Hepatic stellate cell (primary cell): ENCODE measurements at regions not wholly inside any gene's neighbourhood (a gene's known extent, or its start where the extent isn't known, plus 50 kb on each side); places are given as distances from the start of the nearest gene placed in this dataset.
"Not testable (repeated sequence)": the region's sequence is repeated elsewhere in the genome, so short reads cannot be mapped to it uniquely, and the experiment has no call there.

Experiments used
- DNase-seq: peaks from one replicate; pipeline ENCODE4 v3.0.0; 2011; ENCODE audit warnings: low spot score

DNA sequence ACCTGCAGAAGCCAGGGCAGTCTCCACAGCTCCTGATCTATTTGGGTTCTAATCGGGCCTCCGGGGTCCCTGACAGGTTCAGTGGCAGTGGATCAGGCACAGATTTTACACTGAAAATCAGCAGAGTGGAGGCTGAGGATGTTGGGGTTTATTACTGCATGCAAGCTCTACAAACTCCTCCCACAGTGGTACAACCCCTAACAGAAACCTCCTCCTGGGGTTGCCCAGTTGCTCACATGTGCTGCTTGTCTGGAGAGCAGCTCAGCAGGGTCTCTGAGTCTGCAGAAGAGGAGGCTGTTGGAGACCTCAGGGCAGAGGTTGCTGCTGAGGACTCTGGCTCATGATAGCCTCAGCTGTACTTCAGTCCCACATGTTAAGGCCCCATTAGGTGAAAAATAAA is 1269.1 kb downstream of the RPIA start:
- DNase-seq = not testable (repeated sequence)

DNA sequence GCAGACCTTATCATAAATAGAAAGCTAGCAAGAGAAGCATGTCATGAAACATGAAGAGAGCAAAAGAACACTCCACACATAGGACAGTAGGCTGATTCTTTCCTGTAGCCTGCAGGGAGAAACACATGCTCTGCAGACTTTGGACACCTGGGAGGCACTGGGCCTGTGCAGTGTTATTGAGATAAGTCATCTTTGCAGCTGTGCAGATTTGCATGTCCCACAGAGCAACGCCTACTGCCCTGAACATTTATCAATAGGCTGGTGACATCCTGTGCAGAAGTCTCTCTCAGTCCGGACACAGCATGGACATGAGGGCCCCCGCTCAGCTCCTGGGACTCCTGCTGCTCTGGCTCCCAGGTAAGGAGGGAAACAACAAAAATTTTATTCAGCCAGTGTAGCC is 1277.1 kb downstream of the RPIA start:
- DNase-seq = not testable (repeated sequence)

DNA sequence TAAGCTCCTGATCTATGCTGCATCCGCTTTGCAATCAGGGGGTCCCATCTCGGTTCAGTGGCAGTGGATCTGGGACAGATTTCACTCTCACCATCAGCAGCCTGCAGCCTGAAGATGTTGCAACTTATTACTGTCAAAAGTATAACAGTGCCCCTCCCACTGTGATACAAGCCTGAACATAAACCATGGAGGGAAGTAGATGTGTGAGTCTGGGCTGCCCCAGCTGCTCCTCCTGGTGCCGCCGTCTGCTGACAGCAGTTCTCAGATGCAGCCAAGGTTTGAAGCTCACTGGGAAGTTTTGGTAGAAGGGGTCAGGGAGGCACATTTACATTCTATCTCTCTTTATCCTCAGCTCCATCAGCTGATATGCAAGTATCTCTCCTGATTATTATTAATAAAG is 1277.7 kb downstream of the RPIA start:
- not testable (repeated sequence) for DNase-seq

DNA sequence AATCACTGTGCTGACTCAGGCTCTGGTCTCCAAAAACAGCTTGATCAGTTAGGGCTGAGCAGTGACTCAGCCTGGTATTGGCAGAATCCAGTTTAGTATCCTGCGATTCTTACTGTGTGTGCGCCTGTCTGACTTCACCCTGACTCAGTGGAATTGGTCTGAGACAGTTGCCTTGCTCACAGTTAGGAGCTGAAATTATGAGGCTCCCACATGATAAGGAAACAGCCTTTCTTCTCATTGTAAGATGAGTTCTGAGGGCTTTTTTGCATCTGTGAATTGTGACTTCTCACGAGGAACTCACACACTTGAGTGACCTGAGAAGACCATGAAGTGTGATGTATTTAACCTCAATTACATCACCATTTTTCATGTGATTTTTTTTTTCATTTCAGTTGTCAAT is 1282.4 kb downstream of the RPIA start:
- DNase-seq = peak; percentile 3

DNA sequence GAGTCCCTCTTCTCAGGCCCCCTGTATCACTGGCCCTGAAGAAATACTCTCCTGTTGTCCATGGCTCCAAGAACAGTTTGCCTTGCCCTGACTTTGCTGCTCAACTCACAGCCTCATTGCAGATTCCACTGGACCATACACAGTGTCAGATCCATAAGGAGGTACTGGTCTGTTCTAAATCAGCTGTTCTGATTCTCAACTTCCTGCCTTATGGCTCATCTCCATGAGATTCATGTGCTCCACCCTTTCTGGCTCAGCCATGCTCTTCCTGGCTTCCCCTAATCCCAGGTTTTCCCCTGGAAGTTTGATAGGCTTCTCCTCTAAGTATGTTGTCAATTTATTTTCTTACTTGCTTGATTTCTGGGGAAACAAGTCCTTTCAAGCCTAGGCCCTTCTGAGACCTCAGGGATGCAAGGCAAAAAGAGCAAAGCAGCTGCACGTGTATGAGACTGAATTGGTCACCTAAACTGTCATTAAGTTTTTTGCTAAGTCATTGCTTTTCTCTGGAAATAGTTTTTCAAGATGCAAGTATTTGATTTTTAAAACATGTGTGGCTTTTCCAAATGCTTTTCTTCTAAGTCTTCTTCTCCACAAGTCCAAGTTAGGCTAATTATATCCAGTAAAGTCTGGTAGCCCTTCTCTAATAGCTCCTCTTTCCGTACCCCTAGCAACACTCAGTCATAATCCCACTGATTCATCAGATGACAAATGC is 1288.5 kb downstream of the RPIA start:
- DNase-seq = not testable (repeated sequence)

DNA sequence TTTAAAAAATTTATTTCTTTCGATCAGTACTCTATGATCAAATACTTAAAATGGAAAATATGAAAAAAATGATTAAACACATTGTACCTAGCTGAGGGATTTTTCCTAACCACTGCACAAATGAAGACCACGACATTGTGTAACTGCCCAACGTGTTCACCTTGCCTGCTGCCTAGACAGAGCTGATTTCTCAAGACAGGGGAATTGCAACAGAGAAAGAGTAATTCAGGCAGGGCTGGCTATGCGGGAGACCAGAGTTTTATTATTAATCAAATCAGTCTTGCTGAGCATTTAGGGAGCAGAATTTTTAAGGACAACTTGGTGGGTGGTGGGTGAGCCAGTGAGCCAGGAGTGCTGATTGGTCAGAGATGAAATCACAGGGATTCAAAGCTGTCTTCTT is 1290.8 kb downstream of the RPIA start:
- DNase-seq = not testable (repeated sequence)

DNA sequence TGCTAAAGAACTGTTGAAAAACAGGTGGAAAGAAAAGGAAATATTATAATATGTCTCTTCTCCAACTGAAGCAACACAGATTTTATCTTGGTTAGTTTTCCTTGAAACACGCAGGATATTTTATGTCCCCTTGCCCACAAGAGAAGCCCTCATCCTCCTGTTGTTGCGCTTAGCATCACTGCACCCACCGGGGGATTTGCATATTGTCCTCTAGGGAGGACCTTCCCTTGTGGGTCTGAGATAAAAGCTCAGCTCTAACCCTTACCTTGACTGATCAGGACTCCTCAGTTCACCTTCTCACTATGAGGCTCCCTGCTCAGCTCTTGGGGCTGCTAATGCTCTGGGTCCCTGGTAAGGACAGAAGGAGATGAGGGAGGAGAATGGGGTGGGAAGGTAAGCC is 1294.2 kb downstream of the RPIA start:
- DNase-seq = not testable (repeated sequence)

DNA sequence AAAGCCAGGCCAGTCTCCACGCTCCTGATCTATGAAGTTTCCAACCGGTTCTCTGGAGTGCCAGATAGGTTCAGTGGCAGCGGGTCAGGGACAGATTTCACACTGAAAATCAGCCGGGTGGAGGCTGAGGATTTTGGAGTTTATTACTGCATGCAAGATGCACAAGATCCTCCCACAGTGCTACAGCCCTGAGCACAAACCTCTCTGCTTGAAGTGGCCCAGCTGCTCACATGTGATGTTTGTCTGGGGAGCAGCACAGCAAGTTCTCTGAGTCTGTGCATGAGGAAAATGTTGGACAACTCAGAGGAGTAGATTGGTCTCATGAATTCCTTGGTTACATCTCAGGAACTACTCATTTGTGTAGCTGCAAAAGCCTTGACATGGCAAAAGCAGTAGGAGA is 1295.1 kb downstream of the RPIA start:
- not testable (repeated sequence) for DNase-seq

DNA sequence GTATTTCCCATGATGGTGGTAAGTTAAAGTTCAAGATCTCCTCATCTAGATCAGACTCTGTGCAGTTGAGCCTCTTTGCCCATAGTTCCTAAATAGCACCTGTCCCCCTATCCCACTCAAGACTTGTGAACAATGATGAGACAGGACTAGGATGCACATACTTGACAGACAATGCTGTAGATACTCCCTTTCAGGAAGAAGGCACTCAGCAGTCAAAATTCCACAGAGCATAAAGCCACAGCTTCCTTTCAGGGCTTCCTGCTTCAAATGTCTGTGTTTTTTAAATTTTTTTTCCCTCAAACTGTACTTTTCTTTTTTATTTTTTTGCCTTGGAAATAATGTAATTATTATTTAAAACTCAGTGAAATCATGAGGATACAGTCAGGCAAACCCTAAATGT is 1305.3 kb downstream of the RPIA start:
- not testable (repeated sequence) for DNase-seq

DNA sequence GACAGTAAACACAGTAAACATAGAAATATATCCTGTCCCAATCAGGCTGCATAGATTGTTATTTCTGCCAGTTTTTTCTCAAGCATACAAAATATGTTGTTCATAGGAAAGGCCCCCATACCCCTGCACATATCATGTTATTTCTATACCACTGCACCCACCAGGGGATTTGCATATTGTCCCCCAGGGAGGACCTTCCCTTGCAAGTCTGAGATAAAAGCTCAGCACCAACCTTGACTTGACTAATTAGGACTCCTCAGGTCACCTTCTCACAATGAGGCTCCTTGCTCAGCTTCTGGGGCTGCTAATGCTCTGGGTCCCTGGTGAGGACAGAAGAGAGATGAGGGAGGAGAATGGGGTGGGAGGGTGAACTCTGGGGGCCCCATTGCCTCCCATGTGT is 1313.1 kb downstream of the RPIA start:
- not testable (repeated sequence) for DNase-seq

DNA sequence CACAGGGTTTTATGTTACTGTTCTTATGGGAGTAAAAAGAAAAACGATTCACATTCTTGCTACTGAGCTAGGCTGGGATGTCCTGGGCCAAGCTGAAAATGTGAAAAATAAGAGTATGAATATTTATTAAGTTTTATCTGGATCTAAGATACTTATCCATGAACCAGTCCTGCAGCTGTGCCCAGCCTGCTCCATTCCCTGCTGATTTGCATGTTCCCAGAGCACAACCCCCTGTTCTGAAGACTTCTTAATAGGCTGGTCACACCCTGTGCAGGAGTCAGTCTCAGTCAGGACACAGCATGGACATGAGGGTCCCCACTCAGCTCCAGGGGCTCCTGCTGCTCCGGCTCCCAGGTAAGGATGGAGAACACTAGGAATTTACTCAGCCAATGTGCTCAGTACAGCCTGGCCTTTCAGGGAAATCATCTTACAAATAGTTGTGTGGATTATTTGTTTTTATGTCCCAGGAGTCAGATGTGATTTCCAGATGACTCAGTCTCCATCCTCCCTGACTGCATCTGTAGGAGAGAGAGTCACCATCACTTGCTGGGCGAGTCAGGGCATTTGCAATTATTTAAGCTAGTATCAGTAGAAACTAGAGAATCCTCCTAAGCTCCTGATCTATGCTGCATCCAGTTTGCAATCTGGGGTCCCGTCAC is 1319.1 kb downstream of the RPIA start:
- not testable (repeated sequence) for DNase-seq

DNA sequence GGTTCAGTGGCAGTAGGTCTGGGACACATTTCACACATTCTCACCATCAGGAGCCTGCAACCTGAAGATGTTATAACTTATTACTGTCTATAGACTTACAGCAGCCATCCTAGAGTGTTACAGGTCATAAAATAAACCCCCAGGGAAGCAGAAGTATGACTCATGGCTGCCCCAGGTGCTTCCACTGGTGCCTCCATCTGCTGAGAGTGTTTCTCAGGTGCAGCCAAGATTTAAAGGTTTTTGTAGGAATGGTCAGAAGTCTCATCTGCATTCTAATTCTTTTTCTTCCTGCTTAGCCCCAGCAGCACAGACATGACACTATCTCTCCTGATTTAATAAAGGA is 1319.6 kb downstream of the RPIA start:
- DNase-seq = not testable (repeated sequence)

DNA sequence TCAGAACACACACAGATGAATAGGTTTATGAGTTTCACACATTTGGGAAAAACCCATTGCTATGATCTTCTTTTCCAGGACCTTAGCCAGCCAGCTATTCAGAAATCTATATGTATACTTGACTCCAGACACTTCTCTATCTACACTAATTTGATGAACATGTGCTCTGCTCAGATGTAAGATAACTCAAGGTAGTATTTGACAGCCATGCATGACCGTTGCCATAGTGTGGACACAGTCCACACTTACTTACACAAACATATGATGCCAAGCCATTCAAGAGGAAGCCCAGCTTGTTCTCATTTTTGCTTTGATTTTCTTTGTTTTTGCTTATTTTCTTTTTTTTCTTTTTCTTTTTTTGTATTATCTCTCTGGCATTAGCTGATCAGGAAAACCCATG is 1328.4 kb downstream of the RPIA start:
- not testable (repeated sequence) for DNase-seq

DNA sequence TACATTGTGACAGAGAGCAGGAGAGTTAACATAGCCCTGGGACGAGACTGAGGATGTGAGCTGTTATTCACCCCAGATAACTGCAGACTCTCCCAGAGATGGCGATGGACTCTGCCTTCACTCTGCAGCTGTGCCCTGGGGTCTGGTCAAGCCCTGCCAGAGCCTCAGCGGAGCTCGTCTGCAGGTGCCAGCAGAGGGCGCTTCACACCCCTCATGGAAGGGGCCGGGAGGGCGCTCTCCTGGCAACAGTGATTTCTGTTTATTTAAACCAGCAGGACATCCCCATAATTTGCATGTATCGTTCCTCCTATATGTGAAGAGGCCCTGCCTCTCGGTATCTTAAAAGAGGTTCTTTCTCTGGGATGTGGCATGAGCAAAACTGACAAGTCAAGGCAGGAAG is 1329.8 kb downstream of the RPIA start:
- not testable (repeated sequence) for DNase-seq

DNA sequence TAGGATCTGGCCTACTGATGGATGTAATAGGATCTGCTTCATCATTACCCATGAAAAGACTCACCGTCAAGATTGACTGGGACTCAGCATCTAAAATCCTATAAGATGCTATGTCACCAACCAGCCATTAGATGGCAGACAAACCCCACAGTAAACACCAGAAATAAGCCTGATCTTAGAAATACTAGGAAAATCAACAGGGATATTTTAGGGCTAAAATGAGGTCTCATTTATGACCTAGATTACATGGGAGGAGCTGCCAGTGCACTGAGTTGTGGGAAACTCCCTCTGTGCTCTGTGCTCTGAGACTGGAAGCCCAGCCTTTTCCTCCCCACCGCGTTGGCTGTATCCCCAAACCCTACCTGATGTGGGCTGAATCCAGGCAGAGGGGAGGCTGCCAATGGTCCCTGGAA is 1335.8 kb downstream of the RPIA start:
- not testable (repeated sequence) for DNase-seq

DNA sequence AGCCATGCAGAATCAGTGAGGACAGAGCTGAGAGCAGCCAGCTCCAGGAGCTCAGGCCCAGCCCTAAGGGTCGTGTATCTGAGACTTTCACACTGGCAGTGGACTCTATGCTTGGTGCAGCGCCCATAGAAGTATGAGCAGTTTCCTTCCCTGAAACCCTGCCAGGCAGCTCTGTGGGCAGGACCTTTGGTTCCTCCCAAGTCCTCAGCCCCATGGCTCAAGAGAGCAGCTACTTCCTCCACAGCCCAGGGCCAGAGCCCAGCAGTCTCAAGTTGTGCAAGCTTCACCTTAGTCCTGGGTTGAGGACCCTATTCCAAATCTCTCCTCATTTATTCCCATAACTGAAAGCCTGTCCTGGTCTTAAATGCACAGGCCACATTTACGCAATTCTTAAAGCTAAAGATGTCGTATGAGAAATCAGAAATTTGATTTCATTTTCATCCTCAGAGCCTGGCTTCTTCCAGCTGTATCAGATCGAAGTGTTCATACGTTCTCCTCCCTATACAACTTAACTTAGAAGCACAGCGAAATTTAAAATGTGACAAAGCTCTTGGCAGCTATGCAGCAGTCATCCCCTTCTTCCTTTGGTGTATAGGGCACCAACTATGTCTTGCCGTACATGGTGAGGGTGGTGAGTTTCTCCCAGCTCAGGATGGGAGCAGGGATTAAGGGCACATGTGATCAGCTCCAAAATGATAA is 1337.1 kb downstream of the RPIA start:
- DNase-seq = not testable (repeated sequence)

DNA sequence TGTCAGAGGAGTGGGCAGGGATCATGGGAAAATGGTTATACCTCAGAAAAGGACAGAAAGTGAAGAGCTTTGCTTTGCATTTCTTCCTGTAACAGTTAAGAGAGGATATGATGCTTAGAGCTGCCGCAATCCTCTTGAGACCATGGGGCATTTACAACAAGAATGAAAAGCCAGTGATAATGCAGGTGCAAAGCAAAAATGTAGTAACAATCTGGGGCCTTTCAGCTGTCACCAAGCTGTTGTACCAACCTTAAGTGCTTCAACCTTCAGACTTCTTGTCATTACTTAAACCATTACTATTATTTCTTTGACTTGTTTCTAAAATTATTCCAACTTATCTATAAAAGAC is 1337.6 kb downstream of the RPIA start:
- DNase-seq = not testable (repeated sequence)

DNA sequence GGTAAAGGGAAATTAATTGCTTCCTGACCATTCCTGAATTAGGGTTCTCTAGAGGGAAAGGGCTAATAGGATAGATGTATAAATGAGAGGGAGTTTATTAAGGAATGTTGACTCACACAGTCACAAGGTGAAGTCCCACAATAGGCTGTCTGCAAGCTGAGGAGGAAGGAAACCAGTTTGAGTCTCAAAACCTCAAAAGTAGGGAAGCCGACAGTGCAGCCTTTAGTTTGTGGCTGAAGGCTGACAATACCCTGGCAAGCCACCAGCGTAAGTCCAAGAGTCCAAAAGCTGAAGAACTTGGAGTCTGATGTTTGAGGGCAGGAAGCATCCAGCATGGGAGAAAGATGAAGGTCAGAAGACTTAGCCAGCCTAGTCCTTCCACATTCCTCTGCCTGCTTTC is 1340.8 kb downstream of the RPIA start:
- not testable (repeated sequence) for DNase-seq

DNA sequence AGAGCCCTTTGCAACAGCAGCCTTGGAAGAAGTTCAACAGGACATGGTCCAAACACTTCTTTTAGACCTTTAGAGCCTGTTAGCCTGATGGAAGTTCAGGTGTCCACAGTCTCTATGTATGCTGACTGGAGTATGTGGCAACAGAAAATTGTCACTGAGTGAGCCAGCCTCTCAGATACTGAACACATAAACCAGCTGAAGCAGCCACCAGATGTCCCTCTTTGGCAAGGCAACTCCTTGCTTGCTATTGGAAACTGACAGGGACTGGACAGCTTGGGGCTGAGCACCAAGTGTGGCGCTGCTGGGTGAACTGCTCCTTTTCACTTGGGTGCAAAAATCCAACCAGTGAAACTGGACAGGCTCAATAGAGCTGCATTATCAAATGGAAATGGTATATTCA is 1344.9 kb downstream of the RPIA start:
- not testable (repeated sequence) for DNase-seq

DNA sequence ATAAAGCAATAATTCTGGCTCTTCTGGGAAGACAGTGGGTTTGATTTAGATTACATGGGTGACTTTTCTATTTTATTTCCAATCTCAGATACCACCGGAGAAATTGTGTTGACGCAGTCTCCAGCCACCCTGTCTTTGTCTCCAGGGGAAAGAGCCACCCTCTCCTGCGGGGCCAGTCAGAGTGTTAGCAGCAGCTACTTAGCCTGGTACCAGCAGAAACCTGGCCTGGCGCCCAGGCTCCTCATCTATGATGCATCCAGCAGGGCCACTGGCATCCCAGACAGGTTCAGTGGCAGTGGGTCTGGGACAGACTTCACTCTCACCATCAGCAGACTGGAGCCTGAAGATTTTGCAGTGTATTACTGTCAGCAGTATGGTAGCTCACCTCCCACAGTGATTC is 1347.6 kb downstream of the RPIA start:
- not testable (repeated sequence) for DNase-seq

DNA sequence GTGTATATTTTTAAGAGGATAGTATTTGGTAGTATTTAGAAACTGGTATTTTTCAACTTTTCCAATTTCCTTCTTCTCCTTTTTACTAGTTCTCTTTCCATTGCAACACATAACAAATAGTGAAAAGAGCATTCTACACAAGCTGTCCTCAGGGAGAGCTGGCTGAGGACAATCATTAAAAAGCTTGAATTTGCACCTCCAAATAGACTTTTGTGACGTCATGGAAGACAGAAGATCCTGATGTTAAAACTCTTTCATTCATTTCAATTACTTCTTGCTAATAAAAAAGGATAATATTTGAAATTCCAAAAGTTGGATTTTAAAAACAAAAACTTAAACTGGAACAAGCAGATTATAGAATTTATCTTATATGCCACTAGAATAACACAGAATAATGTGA is 1356.3 kb downstream of the RPIA start:
- DNase-seq = not testable (repeated sequence)

DNA sequence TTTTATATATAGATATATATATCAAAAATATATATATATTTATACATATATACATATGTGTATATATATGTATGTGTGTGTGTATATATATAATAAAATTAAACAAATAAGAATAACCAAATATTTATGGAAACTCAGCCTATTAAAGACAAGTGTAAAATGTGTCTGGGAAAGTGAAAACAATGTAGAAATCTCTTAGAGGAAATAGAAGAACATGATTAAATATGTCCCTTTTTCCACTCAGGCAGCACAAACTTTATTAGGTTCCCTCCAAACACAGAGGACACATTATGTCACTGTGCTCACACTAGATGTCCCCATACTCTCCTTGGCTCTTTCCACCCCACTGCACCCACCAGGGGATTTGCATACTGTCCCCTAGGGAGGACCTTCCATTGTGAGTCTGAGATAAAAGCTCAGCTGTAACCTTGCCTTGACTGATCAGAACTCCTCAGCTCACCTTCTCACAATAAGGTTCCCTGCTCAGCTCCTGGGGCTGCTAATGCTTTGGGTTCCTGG is 1360.7 kb downstream of the RPIA start:
- not testable (repeated sequence) for DNase-seq

DNA sequence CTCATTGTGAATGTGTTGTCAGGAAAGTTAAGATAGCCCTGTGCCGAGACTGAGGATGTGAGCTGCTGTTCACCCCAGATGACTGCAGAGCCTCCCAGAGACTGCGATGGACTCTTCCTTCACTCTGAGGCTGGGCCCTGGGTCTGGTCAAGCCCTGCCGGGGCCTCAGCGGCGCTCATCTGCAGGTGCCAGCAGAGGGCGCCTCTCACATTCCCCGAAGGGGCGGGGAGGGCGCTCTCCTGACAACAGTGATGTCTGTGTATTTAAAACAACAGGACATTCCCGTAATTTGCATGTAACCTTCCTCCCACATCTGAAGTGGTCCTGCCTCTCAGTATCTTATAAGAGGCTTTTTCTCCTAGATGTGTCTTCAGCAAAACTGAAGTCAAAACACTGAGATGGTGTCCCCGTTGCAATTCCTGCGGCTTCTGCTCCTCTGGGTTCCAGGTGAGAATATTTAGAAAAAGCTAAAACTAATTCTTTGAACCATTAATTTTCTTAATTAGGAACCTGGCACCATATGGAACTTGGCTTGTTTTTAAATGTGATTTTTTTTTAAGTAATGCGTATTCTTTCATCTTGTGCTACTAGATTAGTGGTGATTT is 1377.9 kb downstream of the RPIA start:
- peak; percentile 25 for DNase-seq
